ENCODE measurements at regions not wholly inside any gene's neighbourhood (a gene's known extent, or its start where the extent isn't known, plus 50 kb on each side); places are given as distances from the start of the nearest gene placed in this dataset.

GRCh38 chr5:164809821-164810220 lies 1304.4 kb downstream of the MAT2B start:
- TF ChIP-seq CTCF (conservative IDR thresholded peaks at IDR 0.05): no peak

GRCh38 chr5:164818445-164818844 lies 1313.0 kb downstream of the MAT2B start:
- H3K27ac ChIP-seq: no peak overlapping the region
- no peak for TF ChIP-seq CTCF (conservative IDR thresholded peaks at IDR 0.05)

More at GRCh38 chr5:164809821-164810220, 1304.4 kb downstream of the MAT2B start:
- no peak overlapping the region for H3K27ac ChIP-seq

GRCh38 chr5:164824671-164825070 lies 1319.3 kb downstream of the MAT2B start:
- H3K27ac ChIP-seq: no peak overlapping the region
- no peak for TF ChIP-seq CTCF (conservative IDR thresholded peaks at IDR 0.05)

- no peak overlapping the region for H3K27ac ChIP-seq
- TF ChIP-seq CTCF (conservative IDR thresholded peaks at IDR 0.05): no peak
Observed at GRCh38 chr5:164832516-164832915, 1327.1 kb downstream of the MAT2B start.

- no peak for TF ChIP-seq CTCF (conservative IDR thresholded peaks at IDR 0.05)
- no peak overlapping the region for H3K27ac ChIP-seq
Observed at GRCh38 chr5:164844348-164844747, 1338.9 kb downstream of the MAT2B start.

- TF ChIP-seq CTCF (conservative IDR thresholded peaks at IDR 0.05): no peak
Observed at GRCh38 chr5:164860896-164861295, 1355.5 kb downstream of the MAT2B start.

GRCh38 chr5:164861610-164862009 lies 1356.2 kb downstream of the MAT2B start:
- H3K27ac ChIP-seq: no peak overlapping the region
- TF ChIP-seq CTCF (conservative IDR thresholded peaks at IDR 0.05): no peak

More at GRCh38 chr5:164860896-164861295, 1355.5 kb downstream of the MAT2B start:
- no peak overlapping the region for H3K27ac ChIP-seq

- TF ChIP-seq CTCF (conservative IDR thresholded peaks at IDR 0.05): no peak
- H3K27ac ChIP-seq: no peak overlapping the region
Observed at GRCh38 chr5:164868761-164869160, 1363.3 kb downstream of the MAT2B start.
